WTC11 (cell line): ENCODE measurements at regions not wholly inside any gene's neighbourhood (a gene's known extent, or its start where the extent isn't known, plus 50 kb on each side); places are given as distances from the start of the nearest gene placed in this dataset.

Source experiments
- ATAC-seq: fragments of 200-7000 bp; cut with Tn5 transposase; 2 replicates; pipeline ENCODE4 v1.10.0; 2021; ENCODE audit warnings: mild to moderate bottlenecking, moderate library complexity
- CTCF ChIA-PET: fragments of 300-600 bp; sonication (Branson Sonifier 250); formaldehyde crosslinking; loops from one replicate; lab custom pipeline; 2021; ENCODE audit warnings: antibody characterized with exemption; lab: Charles Lee
- POLR2A ChIA-PET: fragments of 350-600 bp; sonication (Branson Sonifier 250); formaldehyde crosslinking; loops from one replicate; lab custom pipeline; 2021; ENCODE audit warnings: antibody characterized with exemption; lab: Charles Lee
- DNase-seq: peaks from one replicate; pipeline ENCODE4 v3.0.0; 2021; ENCODE audit warnings: low spot score
- H3K27ac Mint-ChIP-seq: 2 replicates; pipeline ENCODE4 v1.8.0; 2021; ENCODE audit warnings: mixed read lengths
- H3K27me3 Mint-ChIP-seq: 2 replicates; pipeline ENCODE4 v1.8.0; 2021; ENCODE audit warnings: low read depth, mild to moderate bottlenecking, moderate library complexity, mixed read lengths
- H3K36me3 Mint-ChIP-seq: 2 replicates; pipeline ENCODE4 v1.8.0; 2021; ENCODE audit warnings: mixed read lengths
- H3K4me1 Mint-ChIP-seq: 2 replicates; pipeline ENCODE4 v1.8.0; 2022; ENCODE audit warnings: mixed read lengths
- H3K4me3 Mint-ChIP-seq: 2 replicates; pipeline ENCODE4 v1.8.0; 2021; ENCODE audit warnings: mild to moderate bottlenecking, moderate library complexity, mixed read lengths
- H3K9me3 Mint-ChIP-seq: 2 replicates; pipeline ENCODE4 v1.8.0; 2021; ENCODE audit warnings: mixed read lengths
- ARID4B ChIP-seq: sonication (generic); formaldehyde crosslinking; IDR thresholded peaks from 2 replicates; pipeline ENCODE4 v1.8.0; 2023; ENCODE audit warnings: missing genetic modification reagents, mild to moderate bottlenecking, borderline replicate concordance
- CBFB ChIP-seq: sonication (generic); formaldehyde crosslinking; IDR thresholded peaks from 2 replicates; pipeline ENCODE4 v1.8.1; 2022; ENCODE audit warnings: mild to moderate bottlenecking, low read depth, missing genetic modification reagents
- EMX1 ChIP-seq: fragments of 250-450 bp; sonication (Bioruptor Pico); IDR thresholded peaks from 2 replicates; pipeline ENCODE4 v1.8.0; 2021; ENCODE audit warnings: mild to moderate bottlenecking
- ETV6 ChIP-seq: sonication (generic); formaldehyde crosslinking; IDR thresholded peaks from 2 replicates; pipeline ENCODE4 v1.8.1; 2022; ENCODE audit warnings: mild to moderate bottlenecking, missing genetic modification reagents
- GRHL2 ChIP-seq: fragments of 250-450 bp; sonication (Bioruptor Pico); IDR thresholded peaks from 2 replicates; pipeline ENCODE4 v1.8.0; 2022; ENCODE audit warnings: mild to moderate bottlenecking, moderate library complexity; ENCODE audit not compliant: insufficient replicate concordance, severe bottlenecking
- GTF2I ChIP-seq: fragments of 250-450 bp; sonication (Bioruptor Pico); conservative IDR thresholded peaks from 2 replicates; pipeline ENCODE4 v1.4.0; 2021; ENCODE audit warnings: mild to moderate bottlenecking
- HMGA2 ChIP-seq: fragments of 250-450 bp; sonication (Bioruptor Pico); IDR thresholded peaks from 2 replicates; pipeline ENCODE4 v1.4.0; 2021; ENCODE audit warnings: mild to moderate bottlenecking, moderate library complexity
- JUN ChIP-seq: sonication (generic); formaldehyde crosslinking; IDR thresholded peaks from 2 replicates; pipeline ENCODE4 v1.8.0; 2023; ENCODE audit warnings: mild to moderate bottlenecking, missing genetic modification reagents
- MYBL2 ChIP-seq: sonication (generic); formaldehyde crosslinking; IDR thresholded peaks from 2 replicates; pipeline ENCODE4 v1.8.1; 2023; ENCODE audit warnings: mild to moderate bottlenecking, moderate library complexity, missing genetic modification reagents
- NFE2L1 ChIP-seq: sonication (generic); formaldehyde crosslinking; IDR thresholded peaks from 2 replicates; pipeline ENCODE4 v1.8.1; 2023; ENCODE audit warnings: missing genetic modification reagents
- NR1H2 ChIP-seq: sonication (generic); formaldehyde crosslinking; IDR thresholded peaks from 2 replicates; pipeline ENCODE4 v1.9.0; 2021; ENCODE audit warnings: mild to moderate bottlenecking, moderate library complexity, missing genetic modification reagents
- PRDM15 ChIP-seq: sonication (generic); formaldehyde crosslinking; IDR thresholded peaks from 2 replicates; pipeline ENCODE4 v1.8.0; 2022; ENCODE audit warnings: missing genetic modification reagents
- SOX15 ChIP-seq: fragments of 250-450 bp; sonication (Bioruptor Pico); IDR thresholded peaks from 2 replicates; pipeline ENCODE4 v1.9.0; 2021; ENCODE audit warnings: mild to moderate bottlenecking
- ZNF263 ChIP-seq: sonication (generic); formaldehyde crosslinking; IDR thresholded peaks from 2 replicates; pipeline ENCODE4 v1.8.1; 2022; ENCODE audit warnings: low read depth, mild to moderate bottlenecking, moderate library complexity, missing genetic modification reagents
- ZNF416 ChIP-seq: fragments of 250-450 bp; sonication (Bioruptor Pico); IDR thresholded peaks from 2 replicates; pipeline ENCODE4 v1.9.0; 2021; ENCODE audit warnings: mild to moderate bottlenecking, inconsistent platforms
- ZNF423 ChIP-seq: fragments of 250-450 bp; sonication (Bioruptor Pico); IDR thresholded peaks from 2 replicates; pipeline ENCODE4 v2.1.2; 2022; ENCODE audit warnings: mild to moderate bottlenecking, moderate library complexity
- TF ChIP-seq, protein P1 (sequence below): sonication (generic); formaldehyde crosslinking; conservative IDR thresholded peaks from 2 replicates; pipeline ENCODE4 v1.8.1; 2023; ENCODE audit warnings: mild to moderate bottlenecking, low read depth, missing genetic modification reagents, moderate library complexity
- TF ChIP-seq, protein P2 (sequence below): fragments of 250-450 bp; sonication (Bioruptor Pico); IDR thresholded peaks from 2 replicates; pipeline ENCODE4 v1.9.0; 2021; ENCODE audit warnings: moderate library complexity, mild to moderate bottlenecking, inconsistent platforms, borderline replicate concordance
- TF ChIP-seq, protein P3 (sequence below): fragments of 200-600 bp; IDR thresholded peaks from 2 replicates; pipeline ENCODE4 v1.8.0; 2022; ENCODE audit warnings: antibody characterized with exemption

GRCh38 chr6:88490195-88490907, 324.2 kb upstream of the CNR1 start (continued):
- TF ChIP-seq SOX15 (CRISPR knock-in tag), result no peak
- TF ChIP-seq MYBL2 (CRISPR knock-in tag), result no peak
- TF ChIP-seq ARID4B, result no peak
- TF ChIP-seq, all 79 proteins: peak for 0

GRCh38 chr6:88483424-88483823, 317.3 kb upstream of the CNR1 start:
- Mint-ChIP-seq H3K4me3 (no peak overlapping the region), H3K27me3 (peaks cover 9% of the 10 kb centered on the region)
- TF ChIP-seq SOX15 (CRISPR knock-in tag) (no peak), GTF2I (CRISPR knock-in tag) (no peak), ZNF263 (CRISPR knock-in tag) (no peak), JUN (CRISPR knock-in tag) (no peak), ZNF423 (CRISPR knock-in tag) (no peak), NFE2L1 (no peak), ETV6 (CRISPR knock-in tag) (no peak), ZNF416 (CRISPR knock-in tag) (no peak)
- TF ChIP-seq, protein P1, sequence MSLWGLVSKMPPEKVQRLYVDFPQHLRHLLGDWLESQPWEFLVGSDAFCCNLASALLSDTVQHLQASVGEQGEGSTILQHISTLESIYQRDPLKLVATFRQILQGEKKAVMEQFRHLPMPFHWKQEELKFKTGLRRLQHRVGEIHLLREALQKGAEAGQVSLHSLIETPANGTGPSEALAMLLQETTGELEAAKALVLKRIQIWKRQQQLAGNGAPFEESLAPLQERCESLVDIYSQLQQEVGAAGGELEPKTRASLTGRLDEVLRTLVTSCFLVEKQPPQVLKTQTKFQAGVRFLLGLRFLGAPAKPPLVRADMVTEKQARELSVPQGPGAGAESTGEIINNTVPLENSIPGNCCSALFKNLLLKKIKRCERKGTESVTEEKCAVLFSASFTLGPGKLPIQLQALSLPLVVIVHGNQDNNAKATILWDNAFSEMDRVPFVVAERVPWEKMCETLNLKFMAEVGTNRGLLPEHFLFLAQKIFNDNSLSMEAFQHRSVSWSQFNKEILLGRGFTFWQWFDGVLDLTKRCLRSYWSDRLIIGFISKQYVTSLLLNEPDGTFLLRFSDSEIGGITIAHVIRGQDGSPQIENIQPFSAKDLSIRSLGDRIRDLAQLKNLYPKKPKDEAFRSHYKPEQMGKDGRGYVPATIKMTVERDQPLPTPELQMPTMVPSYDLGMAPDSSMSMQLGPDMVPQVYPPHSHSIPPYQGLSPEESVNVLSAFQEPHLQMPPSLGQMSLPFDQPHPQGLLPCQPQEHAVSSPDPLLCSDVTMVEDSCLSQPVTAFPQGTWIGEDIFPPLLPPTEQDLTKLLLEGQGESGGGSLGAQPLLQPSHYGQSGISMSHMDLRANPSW (CRISPR knock-in tag), result no peak
- TF ChIP-seq, all 79 proteins: peak for 0
- peaks cover 15% of the 10 kb centered on the region for H3K36me3 Mint-ChIP-seq
- DNase-seq (no peak), ATAC-seq (no peak)
- no peak overlapping the region for H3K27ac Mint-ChIP-seq
- H3K4me1 Mint-ChIP-seq, result peaks cover 10% of the 10 kb centered on the region; the same call in 1 of the 2 replicates
- ChIA-PET POLR2A (no interaction called here), CTCF (no interaction called here)
- peaks cover 36% of the 10 kb centered on the region for H3K9me3 Mint-ChIP-seq

GRCh38 chr6:88482465-88482864, 316.3 kb upstream of the CNR1 start:
- ATAC-seq, result no peak
- no peak for DNase-seq
- Mint-ChIP-seq H3K27me3 (peaks cover 15% of the 10 kb centered on the region), H3K4me3 (no peak overlapping the region), H3K27ac (no peak overlapping the region), H3K36me3 (peaks cover 25% of the 10 kb centered on the region), H3K4me1 (peaks cover 10% of the 10 kb centered on the region; the same call in 1 of the 2 replicates), H3K9me3 (peaks cover 46% of the 10 kb centered on the region)
- CTCF ChIA-PET, result no interaction called here
- POLR2A ChIA-PET, result no interaction called here
- TF ChIP-seq CBFB (CRISPR knock-in tag) (no peak), EMX1 (CRISPR knock-in tag) (no peak), PRDM15 (CRISPR knock-in tag) (no peak), GRHL2 (CRISPR knock-in tag) (no peak), HMGA2 (no peak), NR1H2 (no peak)
- TF ChIP-seq, protein P2, sequence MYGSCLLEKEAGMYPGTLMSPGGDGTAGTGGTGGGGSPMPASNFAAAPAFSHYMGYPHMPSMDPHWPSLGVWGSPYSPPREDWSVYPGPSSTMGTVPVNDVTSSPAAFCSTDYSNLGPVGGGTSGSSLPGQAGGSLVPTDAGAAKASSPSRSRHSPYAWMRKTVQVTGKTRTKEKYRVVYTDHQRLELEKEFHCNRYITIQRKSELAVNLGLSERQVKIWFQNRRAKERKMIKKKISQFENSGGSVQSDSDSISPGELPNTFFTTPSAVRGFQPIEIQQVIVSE (CRISPR knock-in tag), result no peak
- TF ChIP-seq, protein P3, sequence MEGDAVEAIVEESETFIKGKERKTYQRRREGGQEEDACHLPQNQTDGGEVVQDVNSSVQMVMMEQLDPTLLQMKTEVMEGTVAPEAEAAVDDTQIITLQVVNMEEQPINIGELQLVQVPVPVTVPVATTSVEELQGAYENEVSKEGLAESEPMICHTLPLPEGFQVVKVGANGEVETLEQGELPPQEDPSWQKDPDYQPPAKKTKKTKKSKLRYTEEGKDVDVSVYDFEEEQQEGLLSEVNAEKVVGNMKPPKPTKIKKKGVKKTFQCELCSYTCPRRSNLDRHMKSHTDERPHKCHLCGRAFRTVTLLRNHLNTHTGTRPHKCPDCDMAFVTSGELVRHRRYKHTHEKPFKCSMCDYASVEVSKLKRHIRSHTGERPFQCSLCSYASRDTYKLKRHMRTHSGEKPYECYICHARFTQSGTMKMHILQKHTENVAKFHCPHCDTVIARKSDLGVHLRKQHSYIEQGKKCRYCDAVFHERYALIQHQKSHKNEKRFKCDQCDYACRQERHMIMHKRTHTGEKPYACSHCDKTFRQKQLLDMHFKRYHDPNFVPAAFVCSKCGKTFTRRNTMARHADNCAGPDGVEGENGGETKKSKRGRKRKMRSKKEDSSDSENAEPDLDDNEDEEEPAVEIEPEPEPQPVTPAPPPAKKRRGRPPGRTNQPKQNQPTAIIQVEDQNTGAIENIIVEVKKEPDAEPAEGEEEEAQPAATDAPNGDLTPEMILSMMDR, result no peak
